ENCODE measurements at regions not wholly inside any gene's neighbourhood (a gene's known extent, or its start where the extent isn't known, plus 50 kb on each side); places are given as distances from the start of the nearest gene placed in this dataset.

DNA sequence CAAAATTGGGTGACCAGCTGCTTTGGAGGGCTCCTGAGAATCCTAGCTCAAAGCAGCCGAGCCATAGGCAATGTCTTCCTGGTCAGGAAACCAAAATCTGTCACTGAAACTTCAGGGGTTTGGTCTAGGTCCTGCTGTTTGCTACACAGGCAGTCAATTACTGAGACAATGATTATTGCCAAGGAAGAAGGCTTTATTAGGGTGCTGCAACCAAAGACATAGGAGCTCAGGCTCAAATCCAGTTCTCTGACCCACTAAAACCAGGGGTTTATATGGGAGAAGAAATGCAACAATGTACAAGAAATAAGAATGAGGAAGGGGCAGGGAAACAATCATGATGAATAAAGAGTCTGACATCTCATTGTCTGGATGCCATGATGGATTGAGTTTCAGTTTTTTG lies 410.3 kb upstream of the ZWINT start:
- H3K27ac ChIP-seq (ENCODE audit: low read depth) = no peak overlapping the region
- no peak overlapping the region for H3K4me3 ChIP-seq (ENCODE audit: low read depth, low read length)
- no peak for DNase-seq (ENCODE audit: extremely low spot score)
- H3K36me3 ChIP-seq (ENCODE audit: insufficient read depth) = no peaks in the 10 kb centered on the region
- WGBS = 62% methylated on average over 1 of the region's 1 CpG
- no peaks in the 10 kb centered on the region for H3K4me1 ChIP-seq (ENCODE audit: insufficient read depth)

DNA sequence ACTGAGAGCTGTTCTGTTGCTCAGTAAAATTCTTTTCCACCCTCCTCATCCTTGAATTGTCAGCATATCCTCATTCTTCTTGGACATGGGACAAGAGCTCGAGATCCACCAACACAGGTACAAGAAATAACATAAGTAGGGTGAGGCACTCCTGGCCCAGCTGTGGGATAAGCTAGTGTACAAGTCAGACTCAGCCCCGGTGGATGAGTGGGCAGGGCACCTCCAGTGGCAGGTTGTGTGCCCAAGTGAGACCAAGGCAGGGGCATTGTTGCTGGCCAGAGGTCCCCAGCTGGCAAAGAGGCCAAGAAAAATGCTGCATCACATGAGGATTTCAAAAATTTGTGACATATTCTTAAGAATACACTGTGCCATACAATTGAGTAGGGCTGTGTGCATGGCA lies 402.0 kb upstream of the ZWINT start:
- DNase-seq (ENCODE audit: extremely low spot score) = no peak
- WGBS = 79% methylated on average over 2 of the region's 2 CpGs
- H3K36me3 ChIP-seq (ENCODE audit: insufficient read depth) = no peaks in the 10 kb centered on the region
- H3K4me1 ChIP-seq (ENCODE audit: insufficient read depth) = no peaks in the 10 kb centered on the region
- no peak overlapping the region for H3K27ac ChIP-seq (ENCODE audit: low read depth)
- H3K4me3 ChIP-seq (ENCODE audit: low read depth, low read length) = no peak overlapping the region

GRCh38 chr10:56745490-56745889 lies 384.4 kb upstream of the ZWINT start:
- 62% methylated on average over 4 of the region's 4 CpGs for WGBS
- H3K4me3 ChIP-seq (ENCODE audit: low read depth, low read length) = no peak overlapping the region
- H3K36me3 ChIP-seq (ENCODE audit: insufficient read depth) = no peaks in the 10 kb centered on the region
- no peaks in the 10 kb centered on the region for H3K4me1 ChIP-seq (ENCODE audit: insufficient read depth)
- DNase-seq (ENCODE audit: extremely low spot score) = no peak
- no peak overlapping the region for H3K27ac ChIP-seq (ENCODE audit: low read depth)

- whole genome bisulfite sequencing = 86% methylated on average over 2 of the region's 2 CpGs
- DNase-seq (ENCODE audit: extremely low spot score) = no peak
- no peak overlapping the region for H3K27ac ChIP-seq (ENCODE audit: low read depth)
- H3K36me3 ChIP-seq (ENCODE audit: insufficient read depth) = no peaks in the 10 kb centered on the region
- H3K4me1 ChIP-seq (ENCODE audit: insufficient read depth) = no peaks in the 10 kb centered on the region
- H3K4me3 ChIP-seq (ENCODE audit: low read depth, low read length) = no peak overlapping the region
Measured at GRCh38 chr10:56728349-56728748, 367.3 kb upstream of the ZWINT start.

- DNase-seq (ENCODE audit: extremely low spot score) = no peak
- no peak overlapping the region for H3K27ac ChIP-seq (ENCODE audit: low read depth)
- H3K36me3 ChIP-seq (ENCODE audit: insufficient read depth) = no peaks in the 10 kb centered on the region
- WGBS = 86% methylated on average over 7 of the region's 7 CpGs
- H3K4me3 ChIP-seq (ENCODE audit: low read depth, low read length) = no peak overlapping the region
- H3K4me1 ChIP-seq (ENCODE audit: insufficient read depth) = no peaks in the 10 kb centered on the region
Measured at GRCh38 chr10:56722912-56723311, 361.9 kb upstream of the ZWINT start.

- H3K4me1 ChIP-seq (ENCODE audit: insufficient read depth) = no peaks in the 10 kb centered on the region
- 78% methylated on average over 2 of the region's 2 CpGs for WGBS
- no peak for DNase-seq (ENCODE audit: extremely low spot score)
- H3K27ac ChIP-seq (ENCODE audit: low read depth) = no peak overlapping the region
- H3K4me3 ChIP-seq (ENCODE audit: low read depth, low read length) = no peak overlapping the region
- no peaks in the 10 kb centered on the region for H3K36me3 ChIP-seq (ENCODE audit: insufficient read depth)
Measured at GRCh38 chr10:56715262-56715661, 354.2 kb upstream of the ZWINT start.

- no peaks in the 10 kb centered on the region for H3K36me3 ChIP-seq (ENCODE audit: insufficient read depth)
- H3K4me3 ChIP-seq (ENCODE audit: low read depth, low read length) = no peak overlapping the region
- WGBS = 84% methylated on average over 2 of the region's 2 CpGs
- no peak overlapping the region for H3K27ac ChIP-seq (ENCODE audit: low read depth)
- no peaks in the 10 kb centered on the region for H3K4me1 ChIP-seq (ENCODE audit: insufficient read depth)
- DNase-seq (ENCODE audit: extremely low spot score) = no peak
Measured at GRCh38 chr10:56698506-56698905, 337.4 kb upstream of the ZWINT start.

- no peak overlapping the region for H3K27ac ChIP-seq (ENCODE audit: low read depth)
- H3K4me3 ChIP-seq (ENCODE audit: low read depth, low read length) = no peak overlapping the region
- no peaks in the 10 kb centered on the region for H3K36me3 ChIP-seq (ENCODE audit: insufficient read depth)
- no peaks in the 10 kb centered on the region for H3K4me1 ChIP-seq (ENCODE audit: insufficient read depth)
- no peak for DNase-seq (ENCODE audit: extremely low spot score)
Measured at GRCh38 chr10:56679578-56679977, 318.5 kb upstream of the ZWINT start.

DNA sequence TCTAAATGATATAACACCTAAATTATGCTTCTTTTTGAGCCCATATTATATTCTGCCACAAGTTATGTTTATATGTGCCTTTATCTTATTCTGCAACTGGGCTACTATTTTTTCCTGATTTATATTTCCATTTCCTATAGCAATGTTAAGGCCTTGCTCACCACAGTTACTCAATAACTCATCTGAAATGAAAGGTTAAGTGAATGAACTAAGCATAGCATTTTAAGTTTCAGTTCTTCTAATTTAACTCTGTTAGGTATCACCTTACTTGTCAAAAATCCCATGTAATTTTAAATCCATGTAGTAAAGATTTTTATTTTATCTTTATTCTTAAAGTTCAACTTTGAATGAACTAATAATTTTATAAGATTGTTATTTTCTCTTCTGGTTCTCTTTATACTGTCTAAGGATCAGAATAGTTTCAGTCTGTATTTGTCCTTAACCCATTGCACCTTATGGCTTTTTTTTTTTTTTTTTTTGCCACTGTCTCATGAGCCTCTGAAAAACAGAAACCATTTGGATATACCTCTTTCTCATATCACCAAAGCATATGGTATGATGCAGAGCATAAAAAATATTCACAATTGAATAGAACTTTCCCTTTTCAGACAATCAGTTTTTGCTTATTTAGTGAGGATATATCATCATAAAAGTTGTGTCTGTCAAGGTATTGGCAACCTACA lies 301.8 kb upstream of the ZWINT start:
- Histone ChIP-seq H3K27ac (ENCODE audit: low read depth) (no peak overlapping the region), H3K4me1 (ENCODE audit: insufficient read depth) (no peaks in the 10 kb centered on the region), H3K4me3 (ENCODE audit: low read depth, low read length) (no peak overlapping the region), H3K36me3 (ENCODE audit: insufficient read depth) (no peaks in the 10 kb centered on the region)
- DNase-seq (ENCODE audit: extremely low spot score) = no peak

DNA sequence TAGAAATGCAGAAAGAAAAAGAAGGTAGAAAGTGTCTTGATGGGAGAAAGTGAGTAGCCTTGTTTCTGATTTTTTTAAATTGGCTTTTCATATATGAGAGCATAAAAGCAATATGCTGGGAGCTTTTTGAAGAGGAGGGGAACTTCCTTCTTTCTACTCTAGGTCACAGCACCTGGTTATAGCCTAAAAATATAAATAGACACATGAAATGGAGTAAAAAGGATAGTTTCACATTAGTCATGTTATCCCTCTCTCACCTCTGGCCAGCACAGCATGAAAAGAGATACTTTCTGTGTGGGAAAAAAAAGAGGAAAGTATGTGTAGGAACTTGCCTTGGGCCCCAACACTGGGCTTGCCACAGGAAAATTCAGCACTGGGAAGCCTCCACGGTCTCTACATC lies 292.2 kb upstream of the ZWINT start:
- H3K27ac ChIP-seq (ENCODE audit: low read depth) = no peak overlapping the region
- H3K4me1 ChIP-seq (ENCODE audit: insufficient read depth) = no peaks in the 10 kb centered on the region
- DNase-seq (ENCODE audit: extremely low spot score) = no peak
- no peaks in the 10 kb centered on the region for H3K36me3 ChIP-seq (ENCODE audit: insufficient read depth)
- 70% methylated on average over 1 of the region's 1 CpG for WGBS
- H3K4me3 ChIP-seq (ENCODE audit: low read depth, low read length) = no peak overlapping the region

DNA sequence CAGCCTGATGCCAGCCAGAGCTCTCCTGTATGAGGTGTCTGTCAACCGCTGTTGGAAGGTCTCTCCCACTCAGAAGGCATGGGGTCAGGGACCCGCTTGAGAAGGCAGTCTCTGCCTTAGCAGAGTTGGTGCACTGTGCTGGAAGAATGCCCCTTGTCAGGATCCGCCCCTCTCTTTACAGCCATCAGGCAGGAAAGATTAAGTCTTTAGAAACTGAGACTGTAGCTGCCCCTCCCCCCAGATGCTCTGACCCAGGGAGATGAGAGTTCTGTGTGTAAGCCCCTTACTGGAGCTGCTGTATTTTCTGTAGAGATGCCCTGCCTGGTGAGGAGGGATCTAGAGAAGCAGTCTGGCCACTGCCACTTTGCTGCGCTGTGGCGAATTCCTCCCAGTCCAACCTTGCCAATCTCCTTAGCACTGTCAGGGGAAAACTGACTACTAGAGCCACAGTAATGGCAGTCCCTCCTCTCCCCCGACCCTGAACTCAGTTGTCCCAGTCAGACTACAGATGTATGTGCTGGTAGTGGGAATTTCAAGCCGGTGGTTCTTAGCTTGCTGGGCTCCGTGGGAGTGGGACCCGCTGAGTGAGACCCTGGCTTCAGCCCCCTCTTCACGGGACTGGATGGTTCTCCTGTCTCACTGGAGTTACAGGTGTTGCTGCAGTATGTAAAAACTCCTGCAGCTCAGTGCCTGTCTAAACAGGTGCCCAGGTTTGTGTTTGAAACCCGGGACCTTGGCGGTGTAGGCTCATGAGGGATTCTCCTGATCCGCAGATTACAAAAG lies 285.5 kb upstream of the ZWINT start:
- WGBS = 85% methylated on average over 13 of the region's 13 CpGs
- Histone ChIP-seq H3K27ac (ENCODE audit: low read depth) (no peak overlapping the region), H3K36me3 (ENCODE audit: insufficient read depth) (no peaks in the 10 kb centered on the region), H3K4me1 (ENCODE audit: insufficient read depth) (no peaks in the 10 kb centered on the region), H3K4me3 (ENCODE audit: low read depth, low read length) (no peak overlapping the region)
- DNase-seq (ENCODE audit: extremely low spot score) = no peak

GRCh38 chr10:56633876-56634452 lies 272.9 kb upstream of the ZWINT start:
- DNase-seq (ENCODE audit: extremely low spot score) = no peak
- no peaks in the 10 kb centered on the region for H3K4me1 ChIP-seq (ENCODE audit: insufficient read depth)
- WGBS = 77% methylated on average over 1 of the region's 1 CpG
- no peak overlapping the region for H3K27ac ChIP-seq (ENCODE audit: low read depth)
- no peaks in the 10 kb centered on the region for H3K36me3 ChIP-seq (ENCODE audit: insufficient read depth)
- H3K4me3 ChIP-seq (ENCODE audit: low read depth, low read length) = no peak overlapping the region

DNA sequence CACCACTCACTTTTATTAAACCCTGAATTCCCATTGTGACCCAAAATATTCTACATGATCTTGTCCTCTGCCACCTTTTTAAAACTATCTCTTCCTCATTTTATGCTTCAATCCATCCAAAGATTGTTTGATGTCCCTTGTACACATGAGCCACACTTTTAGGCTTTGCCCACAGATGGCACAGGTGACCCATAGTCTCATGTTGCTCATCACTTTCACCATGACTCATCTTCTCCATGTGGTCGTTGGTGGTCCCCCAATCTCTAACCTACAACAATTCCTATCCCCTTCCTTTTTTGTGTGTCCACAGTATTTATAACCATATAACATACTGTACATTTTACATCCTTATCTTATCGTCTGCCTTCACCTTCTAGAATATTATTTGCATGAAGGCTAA lies 271.5 kb upstream of the ZWINT start:
- no peak overlapping the region for H3K27ac ChIP-seq (ENCODE audit: low read depth)
- no peak for DNase-seq (ENCODE audit: extremely low spot score)
- no peaks in the 10 kb centered on the region for H3K36me3 ChIP-seq (ENCODE audit: insufficient read depth)
- H3K4me1 ChIP-seq (ENCODE audit: insufficient read depth) = no peaks in the 10 kb centered on the region
- WGBS = 73% methylated on average over 2 of the region's 2 CpGs
- no peak overlapping the region for H3K4me3 ChIP-seq (ENCODE audit: low read depth, low read length)

DNA sequence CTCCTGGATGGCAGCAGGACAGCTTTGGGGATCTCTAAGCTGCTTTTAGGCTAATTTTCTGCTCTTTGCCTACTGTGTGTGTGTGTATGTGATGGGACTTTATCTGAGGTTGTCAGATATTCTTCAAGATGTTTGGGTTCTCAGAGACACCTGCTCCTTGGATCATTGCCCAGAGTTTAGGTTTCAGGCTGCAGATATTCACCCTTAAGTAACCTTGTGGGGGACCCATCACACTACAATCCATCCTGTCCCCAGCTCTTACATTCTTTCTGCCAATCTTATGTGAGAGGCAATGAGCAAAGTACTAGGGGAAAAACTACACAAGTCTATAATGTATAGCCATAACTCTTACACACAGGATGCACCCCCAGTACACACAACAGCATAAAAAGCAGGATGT lies 263.0 kb upstream of the ZWINT start:
- DNase-seq (ENCODE audit: extremely low spot score) = no peak
- Histone ChIP-seq H3K4me3 (ENCODE audit: low read depth, low read length) (no peak overlapping the region), H3K27ac (ENCODE audit: low read depth) (no peak overlapping the region), H3K36me3 (ENCODE audit: insufficient read depth) (no peaks in the 10 kb centered on the region), H3K4me1 (ENCODE audit: insufficient read depth) (no peaks in the 10 kb centered on the region)
